ENCODE measurements at regions not wholly inside any gene's neighbourhood (a gene's known extent, or its start where the extent isn't known, plus 50 kb on each side); places are given as distances from the start of the nearest gene placed in this dataset.

GRCh38 chr4:128573781-128574508 lies 235.6 kb upstream of the JADE1 start:
- ATAC-seq, result peak; percentile 91
- no peak for DNase-seq (ENCODE audit: low spot score)

GRCh38 chr4:128572778-128573241 lies 236.7 kb upstream of the JADE1 start:
- DNase-seq (ENCODE audit: low spot score) (no peak), ATAC-seq (no peak)

- ATAC-seq (peak; percentile 29), DNase-seq (ENCODE audit: low spot score) (no peak)
Measured at GRCh38 chr4:128571747-128572146, 237.8 kb upstream of the JADE1 start.

- ATAC-seq, result no peak
- DNase-seq (ENCODE audit: low spot score), result no peak
Measured at GRCh38 chr4:128570387-128570975, 239.0 kb upstream of the JADE1 start.

GRCh38 chr4:128566693-128567092 lies 242.8 kb upstream of the JADE1 start:
- ATAC-seq, result no peak
- no peak for DNase-seq (ENCODE audit: low spot score)

- peak; percentile 82 for ATAC-seq
- DNase-seq (ENCODE audit: low spot score), result no peak
Measured at GRCh38 chr4:128565565-128566186, 243.8 kb upstream of the JADE1 start.

- DNase-seq (ENCODE audit: low spot score) (no peak), ATAC-seq (no peak)
Measured at GRCh38 chr4:128565054-128565453, 244.4 kb upstream of the JADE1 start.

GRCh38 chr4:128564081-128564630 lies 245.3 kb upstream of the JADE1 start:
- DNase-seq (ENCODE audit: low spot score), result no peak
- ATAC-seq, result no peak

GRCh38 chr4:128560754-128561495 lies 248.6 kb upstream of the JADE1 start:
- ATAC-seq, result peak; percentile 60

GRCh38 chr4:128558896-128559679 lies 250.4 kb upstream of the JADE1 start:
- DNase-seq (ENCODE audit: low spot score) (no peak), ATAC-seq (no peak)

More at GRCh38 chr4:128560754-128561495, 248.6 kb upstream of the JADE1 start:
- no peak for DNase-seq (ENCODE audit: low spot score)

- DNase-seq (ENCODE audit: low spot score), result no peak
Measured at GRCh38 chr4:128556756-128557155, 252.7 kb upstream of the JADE1 start.

GRCh38 chr4:128553686-128554515 lies 255.6 kb upstream of the JADE1 start:
- DNase-seq (ENCODE audit: low spot score), result no peak
- peak; percentile 13 for ATAC-seq

More at GRCh38 chr4:128556756-128557155, 252.7 kb upstream of the JADE1 start:
- ATAC-seq, result no peak

GRCh38 chr4:128552586-128552907 lies 257.0 kb upstream of the JADE1 start:
- DNase-seq (ENCODE audit: low spot score) (no peak), ATAC-seq (peak; percentile 8)

- ATAC-seq, result no peak
- no peak for DNase-seq (ENCODE audit: low spot score)
Measured at GRCh38 chr4:128551280-128551679, 258.2 kb upstream of the JADE1 start.

- DNase-seq (ENCODE audit: low spot score) (no peak), ATAC-seq (no peak)
Measured at GRCh38 chr4:128550060-128550459, 259.4 kb upstream of the JADE1 start.

GRCh38 chr4:128549636-128550035 lies 259.9 kb upstream of the JADE1 start:
- ATAC-seq, result no peak
- no peak for DNase-seq (ENCODE audit: low spot score)

GRCh38 chr4:128548381-128548780 lies 260.8 kb upstream of the PGRMC2 start:
- ATAC-seq (no peak), DNase-seq (ENCODE audit: low spot score) (no peak)

- DNase-seq (ENCODE audit: low spot score), result no peak
- no peak for ATAC-seq
Measured at GRCh38 chr4:128544272-128544671, 256.7 kb upstream of the PGRMC2 start.

GRCh38 chr4:128543696-128544095 lies 256.1 kb upstream of the PGRMC2 start:
- ATAC-seq (no peak), DNase-seq (ENCODE audit: low spot score) (no peak)

GRCh38 chr4:128542047-128542446 lies 254.4 kb upstream of the PGRMC2 start:
- DNase-seq (ENCODE audit: low spot score), result no peak
- no peak for ATAC-seq
